CD4-positive, alpha-beta T cell (primary cell): ENCODE measurements at regions not wholly inside any gene's neighbourhood (a gene's known extent, or its start where the extent isn't known, plus 50 kb on each side); places are given as distances from the start of the nearest gene placed in this dataset.

Experiments used
- ATAC-seq: fragments of 200-7000 bp; cut with Tn5 transposase; one replicate; pipeline ENCODE4 v1.10.0; 2022; ENCODE audit warnings: mild to moderate bottlenecking; ENCODE audit not compliant: poor library complexity
- CTCF ChIA-PET: fragments of 350-600 bp; sonication (Branson Sonifier 250); formaldehyde crosslinking; loops from one replicate; lab custom pipeline; 2021; ENCODE audit warnings: antibody characterized with exemption, inconsistent platforms; lab: Charles Lee
- POLR2A ChIA-PET: fragments of 350-600 bp; sonication (Branson Sonifier 250); formaldehyde crosslinking; loops from one replicate; lab custom pipeline; 2021; ENCODE audit warnings: antibody characterized with exemption, inconsistent platforms; lab: Charles Lee
- DNase-seq, 14 experiments: peaks; one replicate each; pipeline ENCODE4 v3.0.0-alpha.2; 2013 to 2020; ENCODE audit warnings: mixed read lengths in 2 of 14
- H3K27ac ChIP-seq, 2 donors: one replicate each; pipeline versions ENCODE4 v1.5.1 to v1.7.0; 2013; ENCODE audit warnings: low read length in 2 of 2, low read depth in 1 of 2, mild to moderate bottlenecking in 1 of 2
- H3K27me3 ChIP-seq, 2 experiments: 1 replicate in 1 of 2; 2 replicates in 1 of 2; pipeline versions ENCODE4 v1.6.1 to v1.7.0; 2013; ENCODE audit warnings: low read length in 2 of 2, control low read depth in 1 of 2, mild to moderate bottlenecking in 1 of 2, moderate library complexity in 1 of 2; ENCODE audit not compliant: insufficient read depth in 2 of 2, control insufficient read depth in 1 of 2
- H3K36me3 ChIP-seq: one replicate; pipeline ENCODE4 v1.6.1; 2013; ENCODE audit warnings: low read length, control low read depth; ENCODE audit not compliant: insufficient read depth
- H3K4me1 ChIP-seq: one replicate; pipeline ENCODE4 v1.6.1; 2013; ENCODE audit warnings: low read length, control low read depth; ENCODE audit not compliant: insufficient read depth
- H3K4me3 ChIP-seq: one replicate; pipeline ENCODE4 v1.5.1; 2013; ENCODE audit warnings: mild to moderate bottlenecking, low read length, moderate library complexity
- H3K9me3 ChIP-seq, 2 experiments: 1 replicate in 1 of 2; 2 replicates in 1 of 2; pipeline versions ENCODE4 v1.6.1 to v1.7.0; 2013; ENCODE audit warnings: low read length in 2 of 2, mild to moderate bottlenecking in 2 of 2, control low read depth in 1 of 2, moderate library complexity in 1 of 2; ENCODE audit not compliant: control insufficient read depth in 1 of 2, insufficient read depth in 1 of 2
- H3K27ac Mint-ChIP-seq: one replicate; pipeline ENCODE4 v1.8.0; 2020; ENCODE audit warnings: mixed read lengths
- H3K27me3 Mint-ChIP-seq: one replicate; pipeline ENCODE4 v1.8.0; 2021; ENCODE audit warnings: mixed read lengths
- H3K36me3 Mint-ChIP-seq: one replicate; pipeline ENCODE4 v1.8.0; 2021; ENCODE audit warnings: low read depth, mixed read lengths
- H3K4me1 Mint-ChIP-seq: one replicate; pipeline ENCODE4 v1.8.0; 2021; ENCODE audit warnings: low read depth, mixed read lengths
- H3K4me3 Mint-ChIP-seq: one replicate; pipeline ENCODE4 v1.8.0; 2020; ENCODE audit warnings: mild to moderate bottlenecking, mixed read lengths
- H3K9me3 Mint-ChIP-seq: one replicate; pipeline ENCODE4 v1.8.0; 2020; ENCODE audit warnings: mixed read lengths
- CTCF ChIP-seq: fragments of 200-600 bp; IDR thresholded peaks from one replicate; pipeline ENCODE4 v1.8.0; 2022; ENCODE audit warnings: antibody characterized with exemption, mild to moderate bottlenecking
- intact Hi-C, 2 experiments: fragments of 100-400 bp; cut with DNase I in 1 of 2; cut with micrococcal nuclease in 1 of 2; formaldehyde crosslinking; loops; one replicate each; pipeline versions ENCODE4 v1.15.1 to v1.9.0; 2023 to 2025; cut with DNase I, micrococcal nuclease

- H3K36me3 Mint-ChIP-seq, result no peaks in the 10 kb centered on the region
- no peak for ATAC-seq
- Histone ChIP-seq H3K4me1 (no peaks in the 10 kb centered on the region), H3K27ac (no peak overlapping the region), H3K9me3 (no peaks in the 10 kb centered on the region), H3K4me3 (no peak overlapping the region), H3K27me3 (peaks cover 0 to 4% of the 10 kb centered on the region in 2 experiments), H3K36me3 (no peaks in the 10 kb centered on the region)
- H3K27me3 Mint-ChIP-seq, result peaks cover 26% of the 10 kb centered on the region
- H3K4me3 Mint-ChIP-seq, result no peak overlapping the region
- H3K27ac Mint-ChIP-seq, result no peak overlapping the region
- no peak for TF ChIP-seq CTCF
- H3K4me1 Mint-ChIP-seq, result no peaks in the 10 kb centered on the region
- no peak for DNase-seq
- intact Hi-C loops, result no loop called here
- ChIA-PET POLR2A (no interaction called here), CTCF (no interaction called here)
- H3K9me3 Mint-ChIP-seq, result no peaks in the 10 kb centered on the region
These were observed 214.0 kb downstream of the ATG4C start for GRCh38 chr1:62997884-62998283.

GRCh38 chr1:62998845-62999649 is 215.1 kb downstream of the ATG4C start:
- no peak for TF ChIP-seq CTCF
- Mint-ChIP-seq H3K9me3 (no peaks in the 10 kb centered on the region), H3K4me1 (no peaks in the 10 kb centered on the region), H3K4me3 (no peak overlapping the region), H3K27me3 (peaks cover 21% of the 10 kb centered on the region), H3K27ac (no peak overlapping the region), H3K36me3 (no peaks in the 10 kb centered on the region)
- intact Hi-C loops, result no loop called here
- no peak overlapping the region for H3K4me3 ChIP-seq
- ChIA-PET POLR2A (no interaction called here), CTCF (no interaction called here)
- no peaks in the 10 kb centered on the region for H3K36me3 ChIP-seq
- peaks cover 0 to 4% of the 10 kb centered on the region in 2 experiments for H3K27me3 ChIP-seq
- H3K27ac ChIP-seq, result no peak overlapping the region
- no peaks in the 10 kb centered on the region for H3K4me1 ChIP-seq
- DNase-seq (no peak), ATAC-seq (no peak)
- no peaks in the 10 kb centered on the region for H3K9me3 ChIP-seq

- no peak for DNase-seq
- Mint-ChIP-seq H3K9me3 (no peaks in the 10 kb centered on the region), H3K27me3 (peaks cover 21% of the 10 kb centered on the region), H3K4me3 (no peak overlapping the region), H3K27ac (no peak overlapping the region), H3K4me1 (no peaks in the 10 kb centered on the region), H3K36me3 (no peaks in the 10 kb centered on the region)
- ATAC-seq, result no peak
- H3K4me1 ChIP-seq, result no peaks in the 10 kb centered on the region
- ChIA-PET POLR2A (no interaction called here), CTCF (no interaction called here)
- no peaks in the 10 kb centered on the region for H3K9me3 ChIP-seq
- H3K36me3 ChIP-seq, result no peaks in the 10 kb centered on the region
- intact Hi-C loops, result no loop called here
- no peak overlapping the region for H3K27ac ChIP-seq
- no peak overlapping the region for H3K4me3 ChIP-seq
- TF ChIP-seq CTCF, result no peak
- peaks cover 0 to 4% of the 10 kb centered on the region in 2 experiments for H3K27me3 ChIP-seq
These were observed 216.6 kb downstream of the ATG4C start for GRCh38 chr1:63000508-63000907.
